ENCODE measurements at regions not wholly inside any gene's neighbourhood (a gene's known extent, or its start where the extent isn't known, plus 50 kb on each side); places are given as distances from the start of the nearest gene placed in this dataset.

DNA sequence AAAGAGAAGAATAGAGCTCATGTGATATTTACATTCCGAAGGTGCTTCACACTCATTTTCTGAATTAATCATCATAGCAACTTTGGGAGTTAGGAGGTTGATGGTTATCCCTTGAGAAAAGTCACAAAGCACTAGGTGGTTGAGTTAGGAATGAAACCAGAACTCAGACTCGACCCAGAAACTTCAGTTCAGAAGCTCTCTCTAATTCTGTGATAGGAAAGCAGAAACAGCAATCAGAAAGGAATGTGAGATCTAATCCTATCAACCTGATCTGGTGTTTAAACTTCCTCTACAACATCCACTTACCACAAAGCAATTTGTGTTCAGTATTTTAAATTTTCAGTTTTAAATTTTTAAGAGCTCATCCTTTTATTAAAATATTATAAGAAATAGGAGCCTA lies 211.2 kb downstream of the CNTN3 start:
- H3K9me3 ChIP-seq (ENCODE audit: control insufficient read depth, low read depth, low read length) = no peaks in the 10 kb centered on the region
- DNase-seq (ENCODE audit: low read depth, low spot score) (no peak), FAIRE-seq (no peak)
- H3K9ac ChIP-seq (ENCODE audit: control insufficient read depth, extremely low read depth, insufficient read depth, low read length) = no peak overlapping the region
- H4K20me1 ChIP-seq (ENCODE audit: control insufficient read depth, extremely low read depth, insufficient read depth, low read length) = no peaks in the 10 kb centered on the region
- no peaks in the 10 kb centered on the region for H3K36me3 ChIP-seq (ENCODE audit: control insufficient read depth in 2 of 2, extremely low read depth in 1 of 2, insufficient read depth in 2 of 2, low read length in 2 of 2)
- H3K27me3 ChIP-seq (ENCODE audit: control insufficient read depth, extremely low read depth, insufficient read depth, low read length) = no peaks in the 10 kb centered on the region
- TF ChIP-seq EZH2 (IDR thresholded peaks at IDR 0.05; ENCODE audit: low read length) = no peak
- TF ChIP-seq, protein P1, sequence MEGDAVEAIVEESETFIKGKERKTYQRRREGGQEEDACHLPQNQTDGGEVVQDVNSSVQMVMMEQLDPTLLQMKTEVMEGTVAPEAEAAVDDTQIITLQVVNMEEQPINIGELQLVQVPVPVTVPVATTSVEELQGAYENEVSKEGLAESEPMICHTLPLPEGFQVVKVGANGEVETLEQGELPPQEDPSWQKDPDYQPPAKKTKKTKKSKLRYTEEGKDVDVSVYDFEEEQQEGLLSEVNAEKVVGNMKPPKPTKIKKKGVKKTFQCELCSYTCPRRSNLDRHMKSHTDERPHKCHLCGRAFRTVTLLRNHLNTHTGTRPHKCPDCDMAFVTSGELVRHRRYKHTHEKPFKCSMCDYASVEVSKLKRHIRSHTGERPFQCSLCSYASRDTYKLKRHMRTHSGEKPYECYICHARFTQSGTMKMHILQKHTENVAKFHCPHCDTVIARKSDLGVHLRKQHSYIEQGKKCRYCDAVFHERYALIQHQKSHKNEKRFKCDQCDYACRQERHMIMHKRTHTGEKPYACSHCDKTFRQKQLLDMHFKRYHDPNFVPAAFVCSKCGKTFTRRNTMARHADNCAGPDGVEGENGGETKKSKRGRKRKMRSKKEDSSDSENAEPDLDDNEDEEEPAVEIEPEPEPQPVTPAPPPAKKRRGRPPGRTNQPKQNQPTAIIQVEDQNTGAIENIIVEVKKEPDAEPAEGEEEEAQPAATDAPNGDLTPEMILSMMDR (optimal IDR thresholded peaks at IDR 0.05 in 1 of 3, IDR thresholded peaks at IDR 0.05 in 1 of 3, conservative IDR thresholded peaks at IDR 0.05 in 1 of 3; ENCODE audit: extremely low read depth in 1 of 3, insufficient read depth in 2 of 3, low read length in 3 of 3) = no peak
- no peaks in the 10 kb centered on the region for H3K79me2 ChIP-seq (ENCODE audit: control insufficient read depth, insufficient read depth, low read length)
- H2AFZ ChIP-seq (ENCODE audit: control insufficient read depth, low read length) = no peak overlapping the region
- H3K27ac ChIP-seq (ENCODE audit: control insufficient read depth, insufficient read depth, low read length) = no peak overlapping the region
- H3K4me1 ChIP-seq (ENCODE audit: control insufficient read depth, extremely low read depth, insufficient read depth, low read length) = no peaks in the 10 kb centered on the region
- dilution Hi-C loops (cut with MboI; ENCODE audit: extremely low pct_ligation_motif_present, low sequenced_read_pairs) = no loop called here
- no peak overlapping the region for H3K4me3 ChIP-seq (ENCODE audit: control insufficient read depth in 2 of 3, extremely low read depth in 1 of 3, insufficient read depth in 2 of 3, low read depth in 1 of 3, low read length in 3 of 3)
- no peaks in the 10 kb centered on the region for H3K9me1 ChIP-seq (ENCODE audit: control insufficient read depth, extremely low read depth, insufficient read depth, low read length)
- no peak overlapping the region for H3K4me2 ChIP-seq (ENCODE audit: control insufficient read depth, extremely low read depth, insufficient read depth, low read depth, low read length)

DNA sequence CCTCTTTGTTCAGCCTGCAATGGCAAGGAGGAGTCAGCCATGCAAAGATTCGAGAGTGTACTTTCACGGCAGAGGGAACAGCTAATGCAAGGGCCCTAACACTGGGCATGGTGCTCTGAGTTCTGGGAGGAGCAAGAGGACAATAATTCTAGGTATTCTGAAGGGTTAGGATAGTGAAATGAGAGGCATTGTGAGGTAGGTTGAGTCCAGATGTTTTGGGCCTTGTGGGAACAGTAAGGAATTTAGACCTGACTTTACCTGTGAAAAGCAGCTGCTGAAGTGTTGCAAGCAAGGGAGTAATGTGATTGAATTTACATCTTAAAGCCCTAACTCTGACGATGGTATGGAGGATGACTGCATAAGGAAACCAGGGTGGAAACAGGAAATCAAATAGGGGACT lies 211.6 kb downstream of the CNTN3 start:
- Histone ChIP-seq H3K9me1 (ENCODE audit: control insufficient read depth, extremely low read depth, insufficient read depth, low read length) (no peaks in the 10 kb centered on the region), H3K4me1 (ENCODE audit: control insufficient read depth, extremely low read depth, insufficient read depth, low read length) (no peaks in the 10 kb centered on the region), H3K9ac (ENCODE audit: control insufficient read depth, extremely low read depth, insufficient read depth, low read length) (no peak overlapping the region), H3K36me3 (ENCODE audit: control insufficient read depth in 2 of 2, extremely low read depth in 1 of 2, insufficient read depth in 2 of 2, low read length in 2 of 2) (no peaks in the 10 kb centered on the region), H3K27me3 (ENCODE audit: control insufficient read depth, extremely low read depth, insufficient read depth, low read length) (no peaks in the 10 kb centered on the region), H3K27ac (ENCODE audit: control insufficient read depth, insufficient read depth, low read length) (no peak overlapping the region), H3K4me3 (ENCODE audit: control insufficient read depth in 2 of 3, extremely low read depth in 1 of 3, insufficient read depth in 2 of 3, low read depth in 1 of 3, low read length in 3 of 3) (no peak overlapping the region), H2AFZ (ENCODE audit: control insufficient read depth, low read length) (no peak overlapping the region), H3K79me2 (ENCODE audit: control insufficient read depth, insufficient read depth, low read length) (no peaks in the 10 kb centered on the region), H3K9me3 (ENCODE audit: control insufficient read depth, low read depth, low read length) (no peaks in the 10 kb centered on the region), H3K4me2 (ENCODE audit: control insufficient read depth, extremely low read depth, insufficient read depth, low read depth, low read length) (no peak overlapping the region), H4K20me1 (ENCODE audit: control insufficient read depth, extremely low read depth, insufficient read depth, low read length) (no peaks in the 10 kb centered on the region)
- dilution Hi-C loops (cut with MboI; ENCODE audit: extremely low pct_ligation_motif_present, low sequenced_read_pairs) = no loop called here
- DNase-seq (ENCODE audit: low read depth, low spot score) = no peak
- no peak for TF ChIP-seq EZH2 (IDR thresholded peaks at IDR 0.05; ENCODE audit: low read length)
- TF ChIP-seq, protein P1 (optimal IDR thresholded peaks at IDR 0.05 in 1 of 3, IDR thresholded peaks at IDR 0.05 in 1 of 3, conservative IDR thresholded peaks at IDR 0.05 in 1 of 3; ENCODE audit: extremely low read depth in 1 of 3, insufficient read depth in 2 of 3, low read length in 3 of 3) = no peak
- FAIRE-seq = no peak
